Fibroblast of gingiva (primary cell): ENCODE measurements at regions not wholly inside any gene's neighbourhood (a gene's known extent, or its start where the extent isn't known, plus 50 kb on each side); places are given as distances from the start of the nearest gene placed in this dataset.

Experiments
- DNase-seq: peaks from one replicate; pipeline ENCODE4 v3.0.0-alpha.2; 2011; ENCODE audit warnings: low read depth

DNA sequence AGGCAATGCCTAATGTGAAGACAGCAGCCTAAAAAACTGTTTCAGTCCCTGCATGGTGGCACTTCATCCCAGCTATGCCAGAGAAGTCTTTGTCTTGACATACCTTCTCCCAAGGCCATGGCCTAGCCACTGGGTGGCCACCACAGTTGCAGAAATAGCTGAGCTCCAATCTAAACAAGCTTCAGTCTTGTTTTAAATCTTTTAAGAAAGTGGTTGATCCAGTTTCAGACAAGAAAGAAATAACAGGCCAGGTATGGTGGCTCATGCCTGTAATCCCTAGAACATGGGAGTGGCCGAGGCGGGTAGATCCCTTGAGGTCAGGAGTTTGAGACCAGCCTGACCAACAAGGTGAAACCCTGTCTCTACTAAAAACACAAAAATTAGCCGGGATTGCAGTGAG lies 600.0 kb upstream of the PLXNA2 start:
- DNase-seq: no peak

DNA sequence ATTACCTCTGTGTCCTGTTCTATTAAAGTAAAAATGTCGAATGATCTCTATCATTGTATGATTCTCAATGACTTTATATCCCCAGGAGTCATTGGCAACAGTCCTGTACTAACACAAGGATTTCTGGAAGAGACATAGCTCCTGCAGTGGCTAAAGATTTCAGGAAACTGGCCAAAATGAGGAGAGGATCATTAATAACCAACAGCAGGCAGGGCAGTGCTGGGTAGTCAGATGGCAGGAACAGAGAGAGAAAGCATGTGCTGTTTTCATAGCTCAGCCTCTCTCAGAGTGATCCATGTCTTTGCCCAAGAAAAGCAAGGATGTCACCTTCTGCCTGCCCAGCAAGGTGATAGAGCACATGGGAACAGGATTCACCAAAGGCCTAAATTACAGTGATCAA lies 604.7 kb upstream of the PLXNA2 start:
- DNase-seq: no peak

DNA sequence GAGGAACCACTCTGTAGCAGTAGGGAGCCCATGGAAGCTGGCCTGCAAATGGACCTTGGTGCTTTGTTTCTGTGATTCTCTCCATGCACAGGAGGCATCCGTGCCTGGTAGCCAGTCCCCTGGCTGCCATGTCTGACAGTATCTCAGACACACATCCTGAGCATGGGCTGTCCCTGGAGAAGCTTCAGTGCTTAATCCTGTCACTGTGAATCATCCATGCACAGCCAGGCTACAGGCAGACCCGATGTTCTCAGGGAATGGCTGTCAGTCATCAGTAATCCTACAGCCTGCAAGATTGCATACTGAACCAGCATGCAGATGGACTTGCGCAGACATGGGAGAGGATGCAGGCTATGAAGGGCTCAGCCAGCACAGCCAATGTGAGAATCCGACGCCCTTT lies 606.3 kb upstream of the PLXNA2 start:
- DNase-seq: no peak

DNA sequence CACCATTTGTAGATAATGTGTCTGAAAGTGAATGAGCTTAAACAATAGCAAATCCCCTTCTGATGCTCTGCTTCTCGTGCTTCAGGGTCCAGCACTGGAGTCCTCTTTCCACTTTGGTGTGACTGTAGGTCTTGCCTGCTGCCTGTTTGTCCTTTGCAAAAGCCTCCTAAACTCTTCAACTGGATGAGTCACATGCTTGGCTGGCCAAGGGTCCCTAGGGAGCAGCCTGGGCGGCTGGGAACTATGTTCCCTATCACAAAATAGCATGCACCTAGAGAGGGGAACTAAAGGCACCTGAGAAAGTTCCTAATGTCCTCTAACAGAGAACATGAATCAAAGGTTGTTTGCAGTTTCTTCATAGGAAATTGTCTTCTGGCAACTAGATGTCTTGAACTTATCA lies 607.2 kb upstream of the PLXNA2 start:
- no peak for DNase-seq

DNA sequence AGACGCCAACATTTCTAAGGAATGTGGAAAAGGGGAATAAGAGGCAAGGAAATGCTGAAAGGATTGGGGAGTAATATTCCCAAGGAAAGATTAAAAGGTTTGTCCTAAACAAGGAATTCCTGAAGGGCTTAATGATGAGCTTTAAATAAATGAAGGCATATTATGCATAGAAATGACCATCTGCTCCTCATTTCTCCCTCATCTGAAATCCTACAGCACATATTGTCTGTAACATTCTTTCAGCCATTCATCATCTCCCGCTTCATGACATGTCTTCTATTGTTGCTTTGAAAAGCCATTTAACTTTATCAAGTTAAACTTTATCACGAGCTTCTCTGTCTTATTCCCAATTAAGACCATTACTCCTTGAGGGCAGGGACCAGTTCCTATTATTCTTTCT lies 608.7 kb upstream of the PLXNA2 start:
- no peak for DNase-seq

DNA sequence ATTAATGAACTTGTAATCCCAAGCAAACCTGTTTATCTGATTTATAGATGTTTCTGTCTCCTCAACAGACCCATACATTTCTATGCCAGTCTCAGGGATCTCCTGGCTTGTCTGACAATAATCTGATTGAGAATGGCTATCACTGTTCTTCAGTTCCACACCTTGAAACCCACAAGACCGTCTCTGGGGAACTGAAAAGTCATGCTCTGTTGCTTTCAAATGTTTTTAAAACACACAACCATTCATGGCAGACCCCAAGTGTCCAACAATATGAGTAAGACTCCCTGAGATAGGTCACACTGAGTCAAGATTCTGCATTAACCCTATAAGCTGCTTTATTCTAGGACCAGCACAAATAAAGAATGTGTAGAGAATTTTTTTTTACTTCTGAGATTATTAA lies 611.2 kb upstream of the PLXNA2 start:
- DNase-seq: no peak

DNA sequence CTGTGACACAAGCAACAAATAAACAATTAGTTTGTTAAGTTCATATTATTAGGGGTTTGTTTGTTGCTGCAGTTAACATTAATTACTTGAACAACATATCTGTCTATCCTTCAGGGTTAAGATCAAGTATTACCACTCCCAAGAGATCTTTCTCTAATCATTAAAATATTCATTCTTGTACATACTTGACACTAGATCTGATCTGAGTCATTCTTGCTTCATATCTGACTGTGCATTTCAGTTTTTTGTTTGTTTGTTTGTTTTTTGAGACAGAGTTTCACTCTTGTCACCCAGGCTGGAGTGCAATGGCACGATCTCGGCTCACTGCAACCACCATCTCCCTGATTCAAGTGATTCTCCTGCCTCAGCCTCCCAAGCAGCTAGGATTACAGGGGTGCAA lies 613.3 kb upstream of the PLXNA2 start:
- DNase-seq: no peak

DNA sequence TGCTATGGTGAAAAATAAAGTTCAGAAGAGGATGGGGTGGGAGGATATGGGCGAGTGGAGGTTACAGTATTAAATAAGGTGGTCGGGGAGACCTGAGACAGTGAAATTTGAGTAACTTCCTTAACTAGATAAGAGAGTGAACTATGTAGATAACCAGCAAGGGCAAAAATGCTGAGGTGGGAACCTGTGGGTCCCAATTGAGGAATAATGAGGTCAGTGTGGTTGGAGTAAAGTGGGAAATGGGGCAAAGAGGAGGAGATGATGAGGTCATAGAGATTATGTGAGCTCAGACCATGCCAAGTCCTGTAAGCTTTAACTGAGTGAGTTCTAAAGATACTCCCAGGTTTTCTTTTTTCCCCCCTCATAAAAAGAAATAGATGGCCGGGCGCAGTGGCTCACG lies 614.6 kb upstream of the PLXNA2 start:
- no peak for DNase-seq

DNA sequence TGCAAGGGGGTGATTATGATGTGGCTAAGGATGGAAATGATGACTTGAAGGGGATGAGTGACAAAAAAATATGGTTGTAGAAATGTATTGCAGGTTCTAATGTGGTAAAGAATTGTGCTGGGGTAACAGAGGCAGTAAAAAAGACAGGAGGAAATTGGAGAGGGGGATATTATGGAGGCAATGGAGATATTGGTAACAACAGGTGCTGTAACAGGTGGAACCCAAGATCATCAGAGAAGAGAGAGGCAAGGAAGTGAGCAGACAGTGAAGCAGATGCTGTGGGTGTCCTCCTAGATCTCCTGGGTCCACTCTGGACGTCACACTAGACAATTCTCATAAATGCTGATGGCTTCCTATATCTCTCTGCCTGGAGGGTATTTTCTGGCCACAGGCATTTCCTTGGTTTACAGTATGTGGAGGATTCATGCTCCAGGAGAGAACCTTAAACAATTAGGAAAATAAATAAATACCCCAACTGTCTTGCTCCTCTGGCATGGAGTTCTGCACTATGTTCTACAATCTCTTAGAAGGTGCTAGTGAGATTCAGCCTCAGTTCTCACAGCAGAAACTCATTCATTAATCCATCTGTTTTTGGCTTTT lies 620.3 kb upstream of the PLXNA2 start:
- DNase-seq: no peak

DNA sequence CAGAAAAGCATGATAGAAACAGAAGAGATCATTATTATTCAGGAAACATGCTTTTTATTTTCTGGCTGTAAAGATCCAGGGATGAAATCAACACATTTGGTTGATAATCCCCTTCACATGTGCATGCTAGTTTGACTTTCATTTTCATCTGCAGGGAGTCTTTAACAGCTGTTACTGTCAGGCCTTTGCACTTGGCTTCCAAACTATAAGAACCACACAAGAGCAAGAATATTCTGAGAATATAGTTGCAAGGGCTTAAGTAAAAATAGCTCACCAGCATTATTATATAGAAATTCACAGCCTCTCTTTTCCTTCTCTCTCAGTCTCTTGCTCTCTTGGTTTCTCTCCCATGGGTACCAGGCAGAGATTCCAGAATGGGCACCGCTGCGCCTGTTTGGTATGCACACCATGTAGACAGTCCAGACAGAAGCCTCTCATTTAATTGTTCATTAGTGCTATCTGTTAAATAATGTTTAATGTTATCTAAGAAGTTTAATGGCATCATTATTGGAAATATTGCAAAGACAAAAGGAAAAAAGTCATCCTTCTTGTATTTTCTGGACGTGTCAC lies 622.3 kb upstream of the PLXNA2 start:
- DNase-seq: no peak

DNA sequence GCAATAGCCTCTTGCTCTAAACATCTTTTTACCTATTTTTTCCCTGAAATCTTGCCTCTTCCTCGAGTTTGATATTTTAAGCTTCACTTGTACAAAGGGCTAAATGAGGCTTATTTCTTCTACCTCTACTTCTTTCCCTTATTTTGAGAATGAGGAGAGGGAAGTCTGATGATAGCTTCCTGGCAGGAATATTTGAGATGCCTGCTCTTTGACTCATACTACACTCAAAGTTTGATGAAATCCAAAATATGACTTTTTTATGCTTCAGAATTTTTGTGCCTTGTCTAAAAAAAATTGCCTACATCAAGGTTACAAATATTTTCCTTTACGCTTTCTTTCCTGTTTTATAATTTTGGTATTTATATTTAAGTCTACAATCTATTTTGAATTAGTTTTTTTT lies 624.4 kb upstream of the PLXNA2 start:
- no peak for DNase-seq

DNA sequence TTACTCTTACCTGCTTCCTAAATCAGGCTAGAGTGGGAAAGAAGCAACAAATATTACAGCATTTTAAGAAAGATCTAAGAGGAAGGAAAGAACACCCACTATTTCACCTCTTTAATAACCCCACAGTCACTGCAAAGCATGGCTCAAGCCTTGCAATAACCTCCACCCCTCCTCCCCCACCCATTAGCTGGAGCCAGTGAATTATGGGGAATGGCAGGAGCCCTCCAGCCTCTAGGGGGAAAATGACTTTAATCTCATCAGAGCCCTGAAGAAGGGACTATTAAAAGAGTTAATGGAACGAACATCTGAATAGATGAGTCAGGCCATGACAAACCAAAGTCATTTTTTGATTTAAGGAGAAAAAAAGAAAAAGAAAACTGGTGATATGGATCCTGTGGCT lies 630.7 kb upstream of the PLXNA2 start:
- no peak for DNase-seq

DNA sequence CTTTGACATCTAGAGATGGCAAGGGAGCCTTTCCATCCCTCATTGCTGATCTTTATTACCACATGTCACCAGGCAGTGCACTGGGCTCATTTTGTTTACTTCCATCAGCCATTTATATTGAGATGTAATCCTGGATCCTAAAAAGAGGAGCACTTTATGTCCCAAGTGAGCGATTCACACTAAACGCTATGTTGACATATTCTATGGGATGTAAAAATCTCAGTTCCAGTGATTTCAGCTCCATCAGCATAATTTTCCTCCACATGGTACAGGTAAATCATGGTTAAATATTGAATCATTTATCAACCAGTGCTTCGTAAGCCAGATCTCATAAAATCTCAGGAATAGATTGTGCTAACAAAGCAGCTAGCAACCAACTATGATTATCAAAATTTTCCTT lies 634.8 kb upstream of the PLXNA2 start:
- DNase-seq: no peak

DNA sequence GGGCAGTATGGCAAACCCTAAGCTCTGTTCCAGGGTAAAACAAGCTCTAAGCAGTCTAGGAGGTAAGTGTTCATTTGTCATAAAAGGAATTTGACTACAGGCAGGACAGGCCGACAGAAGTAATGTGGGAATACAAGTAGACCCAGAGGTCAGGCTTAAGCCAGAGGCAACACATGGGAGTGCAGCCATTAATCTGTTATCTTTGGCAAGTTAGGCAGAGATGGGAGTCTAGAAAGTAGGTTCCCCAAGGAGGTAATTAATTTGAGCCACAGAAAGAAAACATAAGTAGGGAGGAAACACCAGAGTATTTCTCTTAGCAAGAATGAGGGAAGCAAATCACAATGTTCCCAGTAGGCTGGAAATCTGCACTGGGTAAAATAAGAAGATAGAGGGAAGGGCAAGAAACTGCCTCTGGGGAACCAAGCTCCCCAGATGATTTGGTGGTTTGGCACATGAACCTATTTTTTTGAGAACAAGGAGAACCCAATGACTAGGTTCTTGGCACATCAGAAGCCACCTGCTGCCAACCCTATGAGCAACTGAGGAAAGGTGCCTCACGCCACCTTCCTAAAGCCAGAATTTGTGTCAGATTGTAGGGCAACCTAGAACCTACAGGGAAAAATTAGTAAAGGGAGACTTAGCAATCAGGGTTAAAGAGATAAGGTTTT lies 636.4 kb upstream of the PLXNA2 start:
- DNase-seq: no peak

DNA sequence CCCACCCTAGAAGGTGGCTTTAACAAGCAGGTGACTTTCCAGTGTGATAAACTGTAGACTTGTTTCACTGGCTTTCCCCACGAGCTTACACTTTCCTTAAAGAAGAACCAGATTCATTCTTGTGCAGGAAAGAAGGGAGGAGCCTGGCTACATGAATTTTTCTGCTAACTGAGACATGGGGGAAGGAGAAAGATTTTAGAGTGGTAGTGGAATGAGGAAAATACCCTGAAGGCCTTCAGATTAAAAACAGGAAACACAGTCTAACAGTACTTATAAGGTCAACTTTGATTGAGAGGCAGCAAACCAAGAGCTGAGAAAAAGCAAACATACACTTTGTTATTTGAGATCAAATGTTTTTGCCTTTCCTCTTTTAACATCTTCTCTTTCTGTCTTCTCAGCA lies 640.9 kb upstream of the PLXNA2 start:
- no peak for DNase-seq

DNA sequence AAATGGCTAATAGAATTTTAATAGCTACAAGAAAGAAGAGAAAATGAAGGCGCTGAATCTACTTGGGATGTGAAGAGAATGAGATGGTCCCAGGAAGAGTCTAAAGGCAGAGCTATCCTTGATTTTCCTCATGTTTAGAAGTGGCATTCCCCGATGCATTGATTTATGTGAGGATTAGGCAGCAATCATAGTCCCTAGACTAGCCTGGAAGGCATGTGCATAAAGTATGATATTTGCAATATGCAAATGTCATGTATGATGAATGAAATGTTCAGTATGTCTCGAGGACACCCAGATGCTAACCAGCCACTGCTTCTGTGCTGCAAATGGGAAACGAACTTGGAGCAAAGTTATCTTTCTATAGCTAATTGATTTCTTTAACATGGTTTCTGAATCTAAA lies 641.5 kb upstream of the PLXNA2 start:
- no peak for DNase-seq

DNA sequence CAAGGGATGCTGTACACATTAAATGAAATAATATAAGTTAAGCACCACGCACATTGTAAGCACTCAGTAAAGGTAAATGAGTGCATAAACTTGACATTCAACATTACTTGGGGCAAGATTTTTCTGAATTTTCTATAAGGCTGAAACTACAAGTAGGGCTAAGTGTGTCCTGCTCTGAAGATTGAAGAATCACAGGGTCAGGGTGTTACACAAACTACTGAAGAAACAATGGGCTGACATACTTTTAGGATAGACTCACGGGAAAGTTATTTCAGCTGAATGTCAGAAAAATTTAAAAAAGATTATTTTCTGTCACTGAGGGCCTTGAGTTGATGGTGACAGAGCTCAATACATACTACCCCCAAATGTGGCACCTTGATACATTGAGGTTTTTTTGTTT lies 644.2 kb upstream of the PLXNA2 start:
- no peak for DNase-seq

DNA sequence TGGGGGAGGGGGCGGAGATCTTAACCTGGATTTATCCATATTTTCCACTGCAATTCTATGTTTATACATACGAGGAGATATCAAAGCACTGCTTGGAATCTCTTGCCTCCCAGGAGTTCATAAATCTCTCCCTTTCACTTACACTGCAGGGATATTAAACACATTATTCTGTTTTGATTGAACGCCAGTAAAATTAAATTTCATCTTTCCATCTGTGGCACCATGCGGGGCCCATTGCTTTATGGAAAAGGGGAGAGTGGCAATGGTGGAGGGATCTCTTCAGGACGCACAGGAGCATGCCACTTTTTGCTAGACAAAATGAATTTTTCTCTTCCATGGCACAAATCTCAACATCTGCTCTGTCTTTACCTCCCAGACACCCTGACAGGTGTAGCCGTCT lies 648.0 kb upstream of the PLXNA2 start:
- DNase-seq: no peak

DNA sequence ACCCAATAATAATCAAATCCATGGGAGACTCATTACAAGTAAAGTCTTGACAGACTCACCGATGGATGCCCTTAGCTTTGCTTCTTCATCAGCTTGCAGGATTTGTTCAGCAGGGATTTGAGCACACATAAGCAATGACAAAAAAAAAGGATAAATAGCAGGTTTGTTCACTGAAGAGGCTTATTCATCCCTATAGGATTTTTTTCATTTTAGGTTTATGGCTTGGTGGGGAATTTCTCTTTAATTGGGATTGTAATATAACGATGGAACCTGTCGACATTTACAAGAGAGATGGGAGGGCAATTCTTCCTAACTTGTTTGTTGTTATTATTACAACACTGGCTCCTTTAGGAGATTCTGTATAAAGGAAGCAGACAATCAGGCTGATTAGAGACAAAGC lies 649.1 kb upstream of the PLXNA2 start:
- DNase-seq: no peak

DNA sequence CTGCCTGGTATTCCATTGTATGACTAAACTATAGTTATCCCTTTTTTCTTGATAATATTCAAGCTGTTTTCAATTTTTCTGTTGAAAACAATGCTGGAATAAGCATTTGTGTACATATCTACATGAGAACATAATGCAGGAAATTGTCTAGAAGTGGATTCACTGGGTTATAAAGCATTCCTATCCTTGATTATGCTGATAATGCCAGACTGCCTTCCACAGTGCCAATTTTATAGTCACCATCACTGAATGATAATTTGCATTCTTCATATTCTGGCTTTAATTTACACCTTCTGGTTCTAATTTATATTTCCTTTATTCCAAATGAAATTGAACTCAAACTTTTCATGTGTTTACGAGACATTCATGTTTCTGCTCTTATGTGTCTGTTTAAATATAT lies 651.0 kb upstream of the PLXNA2 start:
- DNase-seq: no peak

DNA sequence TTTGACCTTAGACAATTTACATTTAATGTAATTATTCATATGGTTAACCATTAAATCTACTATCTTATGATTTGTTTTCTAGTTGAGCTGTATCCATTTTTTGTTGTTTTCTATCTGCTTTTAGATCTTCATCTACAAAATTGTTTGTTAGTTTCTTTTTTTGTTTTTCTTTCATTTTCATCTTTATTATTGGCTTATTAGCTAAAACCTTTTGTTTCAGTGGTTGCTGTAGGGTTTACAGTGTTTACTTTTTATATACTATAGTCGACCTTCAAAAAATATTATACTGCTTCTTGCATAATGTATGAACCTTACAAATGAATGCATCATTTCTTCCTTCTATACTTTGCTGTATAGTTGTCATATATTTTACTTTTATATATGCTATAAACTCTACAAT lies 651.6 kb upstream of the PLXNA2 start:
- DNase-seq: no peak

DNA sequence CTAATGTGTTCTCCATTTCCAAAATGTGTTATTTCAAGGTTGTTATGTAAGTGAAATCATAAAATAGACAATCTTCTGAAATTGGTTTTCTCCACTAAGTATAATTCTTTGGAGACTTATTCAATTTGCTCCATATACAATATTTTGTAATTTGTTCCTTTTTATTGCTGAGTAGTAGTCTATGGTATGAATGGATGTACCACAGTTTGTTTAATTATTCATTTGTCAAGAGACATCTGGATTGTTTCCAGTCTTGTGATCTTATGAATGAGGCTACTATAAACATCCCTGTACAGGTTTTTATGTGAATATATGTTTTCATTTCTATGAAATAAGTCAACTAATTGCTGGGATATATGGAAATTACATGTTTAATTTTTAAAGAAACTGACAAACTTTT lies 652.6 kb upstream of the PLXNA2 start:
- DNase-seq: no peak

DNA sequence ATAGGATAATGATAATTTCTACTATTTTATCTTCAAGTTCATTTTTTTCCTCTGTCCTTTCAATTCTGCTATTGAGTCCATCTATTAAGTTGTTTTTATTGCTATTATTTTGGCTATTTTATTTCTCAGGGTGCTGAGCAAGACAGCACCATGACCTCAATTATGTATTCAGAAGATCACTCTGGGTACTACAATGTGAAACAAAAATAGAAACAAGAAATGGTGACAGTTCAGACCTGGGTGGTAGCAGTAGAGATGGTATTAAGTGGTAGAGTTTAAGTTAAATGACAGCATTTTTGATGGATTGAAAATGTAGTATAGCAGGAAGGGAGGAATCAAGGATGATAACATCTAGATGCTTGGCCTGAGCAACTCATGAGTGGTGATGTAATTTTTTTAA lies 655.3 kb upstream of the PLXNA2 start:
- no peak for DNase-seq

DNA sequence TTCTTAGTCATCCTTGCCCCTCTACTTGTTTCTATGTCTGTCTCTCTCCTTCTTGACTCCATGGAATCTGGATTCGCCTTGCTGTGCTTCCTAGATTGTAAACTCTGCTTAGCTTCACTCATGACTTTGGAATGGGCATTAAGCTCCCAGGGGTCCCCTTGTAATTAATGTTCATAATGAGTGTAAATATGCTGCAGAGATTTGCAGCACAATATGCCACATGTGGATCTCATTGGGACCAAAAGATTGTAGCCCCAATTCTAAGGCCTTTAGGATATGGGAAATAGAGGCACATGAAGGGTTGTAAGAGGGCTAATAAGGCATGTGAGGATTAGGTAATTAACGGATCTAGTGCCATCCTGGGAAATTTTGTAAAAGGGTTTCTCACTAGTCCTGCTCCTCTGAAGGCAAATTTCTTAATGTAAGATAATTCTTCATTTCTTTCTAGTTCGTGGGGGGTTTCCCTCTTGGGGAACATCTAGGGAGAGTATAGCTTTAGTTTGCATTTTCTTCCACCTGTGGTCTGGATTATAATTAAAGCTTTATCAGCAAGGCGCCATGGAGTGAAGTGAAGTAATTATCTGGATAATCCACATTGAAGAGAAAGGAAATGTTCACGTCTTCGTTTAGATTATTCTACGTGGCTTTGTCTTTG lies 659.2 kb upstream of the PLXNA2 start:
- no peak for DNase-seq
